ENCODE measurements at regions not wholly inside any gene's neighbourhood (a gene's known extent, or its start where the extent isn't known, plus 50 kb on each side); places are given as distances from the start of the nearest gene placed in this dataset.

GRCh38 chr21:36611379-36611778 is 87.5 kb upstream of the SIM2 start:
- TF ChIP-seq REL (CRISPR knock-in tag; conservative IDR thresholded peaks at IDR 0.05): no peak
- TF ChIP-seq ZNF333 (CRISPR knock-in tag; IDR thresholded peaks at IDR 0.05; ENCODE audit: borderline replicate concordance): no peak
- no peak for TF ChIP-seq CTCF (CRISPR knock-in tag; IDR thresholded peaks at IDR 0.05)
- no peak for TF ChIP-seq ZNF777 (CRISPR knock-in tag; IDR thresholded peaks at IDR 0.05)
- no peak for TF ChIP-seq POLR2A (IDR thresholded peaks at IDR 0.05; ENCODE audit: insufficient read depth in 1 of 2, low read depth in 2 of 2, low read length in 2 of 2)
- no peak for TF ChIP-seq KAT8 (CRISPR knock-in tag; IDR thresholded peaks at IDR 0.05)
- TF ChIP-seq NR0B2 (CRISPR knock-in tag; IDR thresholded peaks at IDR 0.05): no peak
- TF ChIP-seq GABPA (IDR thresholded peaks at IDR 0.05; ENCODE audit: low read depth, low read length): no peak
- TF ChIP-seq GABPA (CRISPR knock-in tag; IDR thresholded peaks at IDR 0.05; ENCODE audit: low read depth): no peak
- no peak for TF ChIP-seq AFF4 (CRISPR knock-in tag; IDR thresholded peaks at IDR 0.05)
- no peak for TF ChIP-seq ZBTB33 (CRISPR knock-in tag; IDR thresholded peaks at IDR 0.05)
- no peak for TF ChIP-seq EP300 (IDR thresholded peaks at IDR 0.05; ENCODE audit: low read depth in 2 of 2, low read length in 2 of 2)
- no peak for TF ChIP-seq EP300 (CRISPR knock-in tag; IDR thresholded peaks at IDR 0.05; ENCODE audit: borderline replicate concordance)
- no peak for TF ChIP-seq ZNF652 (CRISPR knock-in tag; IDR thresholded peaks at IDR 0.05; ENCODE audit: borderline replicate concordance, low read depth)
- TF ChIP-seq TFE3 (CRISPR knock-in tag; IDR thresholded peaks at IDR 0.05): no peak
- no peak for TF ChIP-seq ARNT (IDR thresholded peaks at IDR 0.05)

Measured in HepG2 (cell line).